ENCODE measurements at regions not wholly inside any gene's neighbourhood (a gene's known extent, or its start where the extent isn't known, plus 50 kb on each side); places are given as distances from the start of the nearest gene placed in this dataset.
"Not testable (repeated sequence)": the region's sequence is repeated elsewhere in the genome, so short reads cannot be mapped to it uniquely, and the experiment has no call there.

- POLR2A ChIA-PET, result no interaction called here
- Mint-ChIP-seq H3K36me3 (ENCODE audit: low read depth) (no peaks in the 10 kb centered on the region), H3K27ac (no peak overlapping the region), H3K27me3 (no peaks in the 10 kb centered on the region), H3K9me3 (peaks cover 4% of the 10 kb centered on the region), H3K4me1 (no peaks in the 10 kb centered on the region), H3K4me3 (no peak overlapping the region)
- no peak for DNase-seq
- CTCF ChIA-PET, result no interaction called here
These were observed 90.7 kb downstream of the PRL start for GRCh38 chr6:22206106-22206505.

- CTCF ChIA-PET, result no interaction called here
- no peak overlapping the region for H3K27ac Mint-ChIP-seq
- H3K27me3 Mint-ChIP-seq, result no peaks in the 10 kb centered on the region
- POLR2A ChIA-PET, result no interaction called here
- H3K36me3 Mint-ChIP-seq (ENCODE audit: low read depth), result no peaks in the 10 kb centered on the region
- no peaks in the 10 kb centered on the region for H3K4me1 Mint-ChIP-seq
- peaks cover 4% of the 10 kb centered on the region for H3K9me3 Mint-ChIP-seq
- H3K4me3 Mint-ChIP-seq, result no peak overlapping the region
- DNase-seq, result no peak
These were observed 88.8 kb downstream of the PRL start for GRCh38 chr6:22208026-22208425.

GRCh38 chr6:22214314-22214713, 82.5 kb downstream of the PRL start:
- CTCF ChIA-PET, result no interaction called here
- H3K27ac Mint-ChIP-seq, result no peak overlapping the region
- no peak overlapping the region for H3K4me3 Mint-ChIP-seq
- POLR2A ChIA-PET, result no interaction called here
- no peaks in the 10 kb centered on the region for H3K9me3 Mint-ChIP-seq
- H3K4me1 Mint-ChIP-seq, result no peaks in the 10 kb centered on the region
- H3K27me3 Mint-ChIP-seq, result no peaks in the 10 kb centered on the region
- no peak for DNase-seq
- no peaks in the 10 kb centered on the region for H3K36me3 Mint-ChIP-seq (ENCODE audit: low read depth)

- H3K36me3 Mint-ChIP-seq (ENCODE audit: low read depth); H3K27ac Mint-ChIP-seq; H3K4me1 Mint-ChIP-seq; H3K27me3 Mint-ChIP-seq; H3K9me3 Mint-ChIP-seq; POLR2A ChIA-PET; H3K4me3 Mint-ChIP-seq; DNase-seq; CTCF ChIA-PET: not testable (repeated sequence)
These were observed 81.4 kb downstream of the PRL start for GRCh38 chr6:22215474-22215873.

GRCh38 chr6:22218410-22218809, 78.4 kb downstream of the PRL start:
- DNase-seq, result no peak
- ChIA-PET CTCF (no interaction called here), POLR2A (no interaction called here)
- H3K27me3 Mint-ChIP-seq, result no peaks in the 10 kb centered on the region
- H3K27ac Mint-ChIP-seq, result no peak overlapping the region
- no peak overlapping the region for H3K4me3 Mint-ChIP-seq
- H3K9me3 Mint-ChIP-seq, result no peaks in the 10 kb centered on the region
- H3K36me3 Mint-ChIP-seq (ENCODE audit: low read depth), result no peaks in the 10 kb centered on the region
- no peaks in the 10 kb centered on the region for H3K4me1 Mint-ChIP-seq

- no peak overlapping the region for H3K4me3 Mint-ChIP-seq
These were observed 76.9 kb downstream of the PRL start for GRCh38 chr6:22219925-22220324.

GRCh38 chr6:22221211-22221610, 75.6 kb downstream of the PRL start:
- ChIA-PET CTCF (interaction anchor here (0.6 kb wide), 1 partner anchor 494 kb away, joined by 4 read pairs; no protein-coding TSS in a partner anchor), POLR2A (no interaction called here)
- Mint-ChIP-seq H3K9me3 (no peaks in the 10 kb centered on the region), H3K27me3 (no peaks in the 10 kb centered on the region), H3K4me3 (no peak overlapping the region), H3K27ac (no peak overlapping the region), H3K36me3 (ENCODE audit: low read depth) (no peaks in the 10 kb centered on the region), H3K4me1 (no peaks in the 10 kb centered on the region)
- DNase-seq, result no peak

More at GRCh38 chr6:22219925-22220324, 76.9 kb downstream of the PRL start:
- no peak for DNase-seq
- ChIA-PET POLR2A (no interaction called here), CTCF (no interaction called here)
- Mint-ChIP-seq H3K4me1 (no peaks in the 10 kb centered on the region), H3K27me3 (no peaks in the 10 kb centered on the region), H3K9me3 (no peaks in the 10 kb centered on the region), H3K27ac (no peak overlapping the region), H3K36me3 (ENCODE audit: low read depth) (no peaks in the 10 kb centered on the region)

- no peak for DNase-seq
- ChIA-PET CTCF (no interaction called here), POLR2A (no interaction called here)
- Mint-ChIP-seq H3K27me3 (no peaks in the 10 kb centered on the region), H3K4me1 (no peaks in the 10 kb centered on the region), H3K4me3 (no peak overlapping the region), H3K36me3 (ENCODE audit: low read depth) (no peaks in the 10 kb centered on the region), H3K27ac (no peak overlapping the region), H3K9me3 (no peaks in the 10 kb centered on the region)
These were observed 75.2 kb downstream of the PRL start for GRCh38 chr6:22221630-22222029.

- CTCF ChIA-PET, result no interaction called here
These were observed 74.4 kb downstream of the PRL start for GRCh38 chr6:22222469-22222868.

GRCh38 chr6:22227824-22228610, 68.8 kb downstream of the PRL start:
- no peaks in the 10 kb centered on the region for H3K4me1 Mint-ChIP-seq
- ChIA-PET POLR2A (no interaction called here), CTCF (no interaction called here)
- peaks cover 3% of the 10 kb centered on the region for H3K9me3 Mint-ChIP-seq
- no peak for DNase-seq
- no peak overlapping the region for H3K27ac Mint-ChIP-seq
- no peaks in the 10 kb centered on the region for H3K36me3 Mint-ChIP-seq (ENCODE audit: low read depth)
- H3K27me3 Mint-ChIP-seq, result no peaks in the 10 kb centered on the region
- no peak overlapping the region for H3K4me3 Mint-ChIP-seq

More at GRCh38 chr6:22222469-22222868, 74.4 kb downstream of the PRL start:
- POLR2A ChIA-PET, result no interaction called here
- Mint-ChIP-seq H3K9me3 (no peaks in the 10 kb centered on the region), H3K4me1 (no peaks in the 10 kb centered on the region), H3K36me3 (ENCODE audit: low read depth) (no peaks in the 10 kb centered on the region), H3K27ac (no peak overlapping the region), H3K27me3 (no peaks in the 10 kb centered on the region), H3K4me3 (no peak overlapping the region)
- no peak for DNase-seq

GRCh38 chr6:22231050-22231449, 65.8 kb downstream of the PRL start:
- ChIA-PET POLR2A (no interaction called here), CTCF (no interaction called here)
- no peak for DNase-seq
- no peaks in the 10 kb centered on the region for H3K4me1 Mint-ChIP-seq
- H3K27ac Mint-ChIP-seq, result no peak overlapping the region
- H3K27me3 Mint-ChIP-seq, result no peaks in the 10 kb centered on the region
- H3K4me3 Mint-ChIP-seq, result no peak overlapping the region
- no peaks in the 10 kb centered on the region for H3K36me3 Mint-ChIP-seq (ENCODE audit: low read depth)
- H3K9me3 Mint-ChIP-seq, result peaks cover 11% of the 10 kb centered on the region

GRCh38 chr6:22231616-22232015, 65.2 kb downstream of the PRL start:
- Mint-ChIP-seq H3K27ac (no peak overlapping the region), H3K4me1 (no peaks in the 10 kb centered on the region), H3K9me3 (peaks cover 16% of the 10 kb centered on the region), H3K36me3 (ENCODE audit: low read depth) (no peaks in the 10 kb centered on the region), H3K4me3 (no peak overlapping the region), H3K27me3 (no peaks in the 10 kb centered on the region)
- POLR2A ChIA-PET, result no interaction called here
- CTCF ChIA-PET, result no interaction called here
- DNase-seq, result no peak

- Mint-ChIP-seq H3K27ac (no peak overlapping the region), H3K27me3 (no peaks in the 10 kb centered on the region), H3K36me3 (ENCODE audit: low read depth) (no peaks in the 10 kb centered on the region), H3K9me3 (peaks cover 20% of the 10 kb centered on the region), H3K4me1 (no peaks in the 10 kb centered on the region), H3K4me3 (no peak overlapping the region)
- ChIA-PET POLR2A (no interaction called here), CTCF (interaction anchor here (0.6 kb wide), 1 partner anchor 1497 kb away, joined by 3 read pairs; no protein-coding TSS in a partner anchor)
- DNase-seq, result no peak
These were observed 60.0 kb downstream of the PRL start for GRCh38 chr6:22236626-22237414.

Data from activated CD4-positive, alpha-beta memory T cell treated with anti-CD3 and anti-CD28 coated beads, Interleukin-2, amount 10 ng/mL, durations not matched to agents 7 days and 5 days (primary cell).